AG10803 (cell line): ENCODE measurements at regions not wholly inside any gene's neighbourhood (a gene's known extent, or its start where the extent isn't known, plus 50 kb on each side); places are given as distances from the start of the nearest gene placed in this dataset.

Experiments
- DNase-seq: peaks from one replicate; pipeline ENCODE4 v3.0.0; 2010; ENCODE audit warnings: low read depth
- H3K4me3 ChIP-seq: 2 replicates; pipeline ENCODE4 v1.5.1; 2011; ENCODE audit warnings: mild to moderate bottlenecking, low read length, control low read depth
- CTCF ChIP-seq: conservative IDR thresholded peaks from 2 replicates; pipeline ENCODE4 v1.5.1; 2011; ENCODE audit warnings: mild to moderate bottlenecking, low read length, control low read depth, inconsistent platforms

- DNase-seq, result peak; percentile 65
- no peak overlapping the region for H3K4me3 ChIP-seq
- TF ChIP-seq CTCF, result no peak
These were observed 200.0 kb upstream of the LDB2 start for GRCh38 chr4:17098401-17098800.

GRCh38 chr4:17097362-17097761 lies 198.9 kb upstream of the LDB2 start:
- no peak for DNase-seq
- no peak for TF ChIP-seq CTCF
- no peak overlapping the region for H3K4me3 ChIP-seq

- peak; percentile 38 for DNase-seq
- H3K4me3 ChIP-seq, result no peak overlapping the region
- TF ChIP-seq CTCF, result no peak
These were observed 198.2 kb upstream of the LDB2 start for GRCh38 chr4:17096692-17097091.

DNA sequence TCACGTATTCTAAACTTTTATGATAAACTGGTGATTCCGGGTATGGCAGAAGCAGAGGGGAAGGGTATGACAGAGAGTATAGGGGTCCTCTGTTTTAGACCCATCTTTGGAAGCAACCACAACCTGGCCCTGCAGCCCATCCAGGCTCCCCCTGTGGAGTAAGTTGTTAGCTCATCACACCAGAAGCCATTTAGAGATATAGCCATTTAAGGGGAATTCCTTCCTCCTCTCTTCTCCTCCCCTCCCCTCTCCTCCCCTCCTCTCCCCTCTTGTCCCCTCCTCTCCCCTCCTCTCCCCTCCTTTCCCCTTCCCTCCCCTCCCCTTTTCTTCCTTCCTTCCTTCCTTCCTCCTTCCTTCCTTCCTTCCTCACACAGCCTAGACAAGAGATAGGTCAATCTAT lies 197.3 kb upstream of the LDB2 start:
- TF ChIP-seq CTCF, result no peak
- no peak overlapping the region for H3K4me3 ChIP-seq
- DNase-seq, result no peak

GRCh38 chr4:17094876-17095210 lies 196.4 kb upstream of the LDB2 start:
- no peak overlapping the region for H3K4me3 ChIP-seq
- no peak for TF ChIP-seq CTCF
- peak; percentile 34 for DNase-seq

GRCh38 chr4:17094159-17094875 lies 195.9 kb upstream of the LDB2 start:
- no peak overlapping the region for H3K4me3 ChIP-seq
- TF ChIP-seq CTCF, result no peak
- DNase-seq, result peak; percentile 48

DNA sequence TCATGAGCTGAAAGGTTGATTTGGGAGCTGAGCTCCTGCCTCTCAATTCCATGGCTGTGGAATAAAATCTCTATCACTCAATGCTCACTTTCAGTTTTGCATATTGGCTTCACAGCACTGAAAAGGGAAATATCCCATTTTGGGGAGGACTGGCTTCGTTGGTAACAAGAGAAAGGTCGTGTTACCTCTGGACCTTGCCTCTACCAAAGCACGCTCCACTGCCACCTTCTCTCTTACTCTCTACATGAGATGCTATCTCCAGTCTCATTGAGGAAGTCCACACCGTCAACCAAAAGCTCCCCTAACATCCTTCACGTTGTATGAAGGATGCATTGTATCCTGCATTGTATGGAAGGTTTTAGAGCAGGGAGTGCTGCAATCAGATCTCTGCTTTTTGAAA lies 195.0 kb upstream of the LDB2 start:
- no peak overlapping the region for H3K4me3 ChIP-seq
- no peak for TF ChIP-seq CTCF
- no peak for DNase-seq
